HG03097 (cell line): ENCODE measurements at regions not wholly inside any gene's neighbourhood (a gene's known extent, or its start where the extent isn't known, plus 50 kb on each side); places are given as distances from the start of the nearest gene placed in this dataset.

Source experiments
- ATAC-seq: cut with Tn5 transposase; IDR thresholded peaks from one replicate; pipeline ENCODE4 v1.9.1; 2021; ENCODE audit not compliant: unreplicated experiment, low FRiP score

GRCh38 chr10:113285305-113285704 is 267.5 kb upstream of the HABP2 start:
- ATAC-seq: no peak

DNA sequence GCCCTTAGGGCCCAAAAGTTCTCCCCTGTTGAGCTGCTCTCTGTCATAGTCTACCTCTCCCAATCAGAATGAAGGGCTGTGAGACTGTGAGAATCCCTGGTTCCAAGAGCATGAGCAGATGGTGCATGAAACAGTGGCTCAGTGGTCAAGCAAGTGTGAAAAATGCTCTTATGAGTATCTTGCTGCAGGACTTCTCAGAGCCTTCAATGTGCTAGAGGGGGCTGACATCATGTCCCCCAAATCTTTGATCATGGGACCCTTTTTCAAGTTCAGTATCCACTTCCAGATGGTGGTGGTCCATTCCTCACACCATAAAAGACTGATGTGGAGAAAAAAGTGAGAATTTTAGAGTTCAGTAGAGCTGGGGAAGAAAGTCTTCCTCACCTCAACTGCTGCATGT is 265.3 kb upstream of the HABP2 start:
- no peak for ATAC-seq

GRCh38 chr10:113290137-113290536 is 262.7 kb upstream of the HABP2 start:
- no peak for ATAC-seq

- ATAC-seq: no peak
These were observed 261.4 kb upstream of the HABP2 start for GRCh38 chr10:113291413-113291812.

GRCh38 chr10:113292086-113292485 is 260.8 kb upstream of the HABP2 start:
- no peak for ATAC-seq

DNA sequence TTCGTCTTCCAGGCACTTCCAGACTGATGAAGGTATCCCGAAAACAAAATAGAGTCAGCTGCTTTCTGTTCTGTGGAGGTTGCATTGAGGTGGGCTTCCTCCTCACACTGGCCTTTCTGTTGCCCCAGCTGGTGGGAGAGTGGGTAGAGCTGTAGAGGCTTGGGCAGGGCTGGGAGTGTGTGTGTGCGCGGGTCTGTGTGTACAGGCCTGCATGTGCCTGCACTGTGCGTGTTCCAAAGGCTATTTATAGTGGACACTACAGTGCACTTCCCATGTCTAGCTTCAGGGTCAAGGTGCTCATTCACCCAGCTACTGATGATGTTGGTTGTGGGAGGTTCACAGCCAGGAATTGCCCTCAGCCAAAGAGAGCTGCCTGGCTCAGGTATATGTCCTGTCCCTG is 260.1 kb upstream of the HABP2 start:
- no peak for ATAC-seq

DNA sequence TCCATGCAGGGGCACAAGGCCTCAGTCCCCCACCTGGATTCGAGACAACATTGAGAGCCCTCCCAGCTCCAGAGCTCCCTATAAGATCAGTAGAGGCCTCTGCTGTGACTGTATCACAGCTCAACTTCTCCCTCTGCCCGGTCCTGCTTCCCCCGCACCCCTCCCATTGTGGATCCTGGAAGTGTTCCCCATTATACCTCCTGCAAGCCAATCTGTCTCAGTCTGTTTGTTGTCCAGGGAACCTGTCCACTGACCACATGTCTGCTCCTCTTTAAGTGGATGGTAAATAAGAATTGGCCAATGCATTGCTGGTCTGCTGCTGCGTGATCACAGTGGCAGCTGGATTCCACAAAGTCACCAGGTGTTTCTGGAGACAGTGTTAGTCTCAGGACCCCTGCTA is 259.7 kb upstream of the HABP2 start:
- ATAC-seq: no peak

DNA sequence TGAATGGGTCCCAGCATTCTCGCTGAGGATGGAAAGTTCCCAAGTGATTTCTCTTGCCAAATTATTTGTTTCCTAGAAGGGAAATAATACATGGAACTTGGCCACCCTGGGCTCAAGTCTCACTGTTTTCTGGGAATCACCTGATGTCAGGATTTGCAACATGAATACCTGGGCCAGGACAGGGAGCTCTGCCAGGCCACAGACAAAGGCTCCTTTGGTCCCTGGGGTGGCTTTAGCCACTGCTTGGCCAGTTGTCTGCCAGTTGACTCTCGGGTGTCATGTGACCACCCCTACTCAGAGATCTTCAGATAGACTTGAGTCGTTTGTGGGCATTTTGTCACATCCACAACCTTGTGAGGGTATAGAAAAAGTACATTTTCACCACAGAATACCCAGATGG is 258.0 kb upstream of the HABP2 start:
- ATAC-seq: no peak

- ATAC-seq: no peak
These were observed 255.6 kb upstream of the HABP2 start for GRCh38 chr10:113297226-113297625.

GRCh38 chr10:113298616-113299015 is 254.2 kb upstream of the HABP2 start:
- no peak for ATAC-seq

- ATAC-seq: no peak
These were observed 252.7 kb upstream of the HABP2 start for GRCh38 chr10:113300201-113300600.

DNA sequence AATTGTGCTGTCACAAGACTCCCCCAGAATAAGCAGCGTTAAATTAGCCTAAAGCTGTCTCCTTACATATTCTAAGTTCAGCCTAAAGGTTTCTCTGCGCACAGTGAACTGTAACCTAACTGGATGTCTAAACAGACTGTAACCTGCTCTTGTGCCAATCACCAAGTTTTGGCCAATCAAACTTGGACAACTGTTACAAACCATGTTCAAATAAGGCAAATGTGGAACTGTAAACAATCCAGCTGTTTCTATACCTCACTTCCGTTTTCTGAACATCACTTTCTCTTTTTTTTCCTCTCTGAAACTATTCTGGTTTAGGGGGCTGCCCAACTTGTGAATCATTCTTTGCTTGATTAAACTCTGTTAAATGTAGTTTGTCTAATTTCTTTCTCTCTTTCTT is 252.2 kb upstream of the HABP2 start:
- no peak for ATAC-seq

GRCh38 chr10:113301342-113301984 is 251.4 kb upstream of the HABP2 start:
- ATAC-seq: no peak

- ATAC-seq: no peak
These were observed 250.8 kb upstream of the HABP2 start for GRCh38 chr10:113302062-113302461.

DNA sequence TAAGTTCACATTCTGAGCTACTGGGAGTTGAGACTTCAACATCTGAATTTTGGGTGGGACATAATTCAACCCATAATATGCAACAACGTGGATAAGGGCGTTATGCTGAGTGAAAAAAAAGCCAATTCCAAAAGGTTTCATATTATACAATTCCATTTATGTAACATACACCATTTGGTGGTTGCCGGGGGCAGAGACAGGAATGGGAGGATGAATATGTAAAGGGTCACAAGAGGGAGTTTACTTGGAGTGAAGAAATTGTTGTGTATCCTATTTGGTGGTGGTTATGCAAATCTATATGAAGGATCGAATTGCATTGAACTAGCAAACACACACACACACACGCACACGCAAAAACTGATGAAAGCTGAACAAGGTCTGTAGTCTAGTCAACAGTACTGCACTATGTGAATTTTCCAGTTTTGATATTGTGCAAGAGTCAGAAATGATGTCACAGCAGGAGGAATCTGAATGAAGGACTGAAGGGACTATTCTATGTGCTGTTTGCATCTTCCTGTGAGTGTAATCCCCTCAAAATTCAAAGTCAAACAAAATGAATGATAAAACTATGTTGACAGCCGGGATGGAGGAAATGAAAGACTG is 249.2 kb upstream of the HABP2 start:
- no peak for ATAC-seq

DNA sequence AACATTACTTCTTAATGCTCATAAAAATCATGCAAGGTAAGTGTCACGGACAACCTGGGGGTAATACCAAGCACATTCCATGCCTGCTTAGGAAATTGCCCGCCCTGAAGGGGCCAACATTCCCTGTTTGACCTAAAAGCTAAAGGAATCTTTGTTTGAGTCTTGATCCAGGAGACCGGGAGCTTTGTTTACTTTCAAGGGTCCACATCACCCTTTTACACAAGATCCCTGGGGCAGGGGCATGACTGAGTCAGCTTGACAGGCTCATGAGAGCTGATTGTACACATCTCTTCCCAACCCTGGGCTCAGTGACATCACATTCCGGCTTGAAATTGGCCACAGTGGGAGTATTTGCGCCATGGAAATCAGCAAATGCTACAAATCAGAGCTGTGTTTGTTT is 248.1 kb upstream of the HABP2 start:
- ATAC-seq: no peak

GRCh38 chr10:113305871-113306270 is 247.0 kb upstream of the HABP2 start:
- ATAC-seq: no peak

GRCh38 chr10:113309791-113310190 is 243.1 kb upstream of the HABP2 start:
- ATAC-seq: no peak

DNA sequence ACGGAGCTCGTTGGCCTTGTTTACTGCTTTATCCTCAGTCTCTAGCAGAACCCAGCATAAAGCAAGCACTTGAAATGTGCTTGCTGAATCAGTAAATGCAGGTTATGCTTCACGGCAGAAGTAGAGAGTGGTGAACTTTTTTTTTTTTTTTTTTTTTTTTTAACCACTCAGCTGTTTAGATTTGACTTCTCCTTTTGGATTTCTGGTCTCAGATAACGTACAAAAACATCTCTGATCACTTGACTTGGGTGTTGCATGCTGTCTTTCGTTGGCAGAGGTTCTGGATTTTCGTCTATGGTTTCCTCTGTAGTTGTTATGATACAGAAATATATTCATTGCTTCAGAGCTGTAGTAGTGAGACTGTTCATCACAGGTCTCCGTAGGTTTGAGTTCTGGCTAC is 242.5 kb upstream of the HABP2 start:
- no peak for ATAC-seq

GRCh38 chr10:113313048-113313602 is 239.7 kb upstream of the HABP2 start:
- ATAC-seq: no peak

GRCh38 chr10:113313722-113314121 is 239.1 kb upstream of the HABP2 start:
- no peak for ATAC-seq

- ATAC-seq: no peak
These were observed 236.3 kb upstream of the HABP2 start for GRCh38 chr10:113316506-113316905.
